ENCODE measurements at regions not wholly inside any gene's neighbourhood (a gene's known extent, or its start where the extent isn't known, plus 50 kb on each side); places are given as distances from the start of the nearest gene placed in this dataset.
"Not testable (repeated sequence)": the region's sequence is repeated elsewhere in the genome, so short reads cannot be mapped to it uniquely, and the experiment has no call there.

DNA sequence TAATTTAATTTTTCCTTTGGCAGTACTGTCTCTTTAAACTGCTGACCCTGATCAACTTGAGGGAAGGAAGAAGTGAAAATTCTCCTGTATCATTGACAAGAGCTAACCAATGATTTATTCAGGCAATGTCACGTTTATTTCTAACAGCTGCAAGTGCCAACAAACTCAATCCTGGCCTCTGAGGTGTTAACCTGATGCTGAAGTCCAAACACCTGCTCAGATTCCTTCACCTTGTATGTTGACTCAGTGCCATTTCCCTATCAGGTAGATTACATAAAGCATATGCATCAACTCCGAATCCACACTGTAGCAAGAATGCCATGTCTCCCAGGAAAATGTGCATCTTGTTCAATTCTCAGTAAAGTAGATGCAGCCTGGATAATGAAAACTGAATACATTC is 820.0 kb downstream of the XPNPEP1 start:
- ATAC-seq, result no peak
- H3K9me3 Mint-ChIP-seq, result peaks cover 6% of the 10 kb centered on the region
- no peaks in the 10 kb centered on the region for H3K36me3 Mint-ChIP-seq

GRCh38 chr10:109089779-109090178 is 833.5 kb downstream of the XPNPEP1 start:
- Mint-ChIP-seq H3K36me3 (no peaks in the 10 kb centered on the region), H3K4me3 (no peak overlapping the region), H3K9me3 (peaks cover 17% of the 10 kb centered on the region), H3K4me1 (no peaks in the 10 kb centered on the region), H3K27ac (no peak overlapping the region)
- ATAC-seq (no peak), DNase-seq (ENCODE audit: low spot score in 2 of 2) (no peak)

More for the DNA sequence above, 820.0 kb downstream of the XPNPEP1 start:
- no peaks in the 10 kb centered on the region for H3K4me1 Mint-ChIP-seq
- DNase-seq (ENCODE audit: low spot score in 2 of 2), result no peak
- H3K4me3 Mint-ChIP-seq, result no peak overlapping the region
- no peak overlapping the region for H3K27ac Mint-ChIP-seq

- no peak for ATAC-seq
- Mint-ChIP-seq H3K27ac (no peak overlapping the region), H3K36me3 (no peaks in the 10 kb centered on the region), H3K9me3 (peaks cover 25% of the 10 kb centered on the region), H3K4me1 (no peaks in the 10 kb centered on the region), H3K4me3 (no peak overlapping the region)
- no peak for DNase-seq (ENCODE audit: low spot score in 2 of 2)
Measured at GRCh38 chr10:109071539-109071938, 851.8 kb downstream of the XPNPEP1 start.

GRCh38 chr10:109070492-109070891 is 852.8 kb downstream of the XPNPEP1 start:
- Mint-ChIP-seq H3K9me3 (peaks cover 28% of the 10 kb centered on the region), H3K27ac (no peak overlapping the region), H3K36me3 (no peaks in the 10 kb centered on the region), H3K4me1 (no peaks in the 10 kb centered on the region), H3K4me3 (no peak overlapping the region)
- ATAC-seq, result no peak
- no peak for DNase-seq (ENCODE audit: low spot score in 2 of 2)

- no peak for ATAC-seq
- DNase-seq (ENCODE audit: low spot score in 2 of 2), result no peak
- H3K4me3 Mint-ChIP-seq, result no peak overlapping the region
- H3K4me1 Mint-ChIP-seq, result no peaks in the 10 kb centered on the region
- peaks cover 16% of the 10 kb centered on the region for H3K9me3 Mint-ChIP-seq
- no peaks in the 10 kb centered on the region for H3K36me3 Mint-ChIP-seq
- H3K27ac Mint-ChIP-seq, result no peak overlapping the region
Measured at GRCh38 chr10:109067031-109067430, 856.3 kb downstream of the XPNPEP1 start.

DNA sequence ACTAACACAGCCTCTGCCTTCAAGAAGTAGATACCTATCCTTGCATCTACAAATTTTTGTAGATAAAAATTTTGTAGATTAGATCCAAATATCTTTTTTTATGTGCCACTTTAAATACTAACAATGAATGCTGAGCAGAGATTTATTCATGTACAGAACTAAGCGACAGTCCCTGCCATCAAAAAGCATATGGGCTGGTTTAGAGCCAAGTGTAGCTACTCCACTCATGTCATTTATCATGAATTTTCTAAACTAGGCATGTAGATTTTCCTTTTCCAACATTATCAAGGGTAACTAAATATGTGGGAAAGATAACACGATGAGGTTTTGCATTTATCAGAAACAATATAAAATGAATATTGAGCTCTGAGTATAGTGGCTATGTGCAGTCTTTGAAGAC is 857.5 kb downstream of the XPNPEP1 start:
- Mint-ChIP-seq H3K9me3 (peaks cover 12% of the 10 kb centered on the region), H3K36me3 (no peaks in the 10 kb centered on the region), H3K4me1 (no peaks in the 10 kb centered on the region), H3K27ac (no peak overlapping the region), H3K4me3 (no peak overlapping the region)
- ATAC-seq (no peak), DNase-seq (ENCODE audit: low spot score in 2 of 2) (no peak)

DNA sequence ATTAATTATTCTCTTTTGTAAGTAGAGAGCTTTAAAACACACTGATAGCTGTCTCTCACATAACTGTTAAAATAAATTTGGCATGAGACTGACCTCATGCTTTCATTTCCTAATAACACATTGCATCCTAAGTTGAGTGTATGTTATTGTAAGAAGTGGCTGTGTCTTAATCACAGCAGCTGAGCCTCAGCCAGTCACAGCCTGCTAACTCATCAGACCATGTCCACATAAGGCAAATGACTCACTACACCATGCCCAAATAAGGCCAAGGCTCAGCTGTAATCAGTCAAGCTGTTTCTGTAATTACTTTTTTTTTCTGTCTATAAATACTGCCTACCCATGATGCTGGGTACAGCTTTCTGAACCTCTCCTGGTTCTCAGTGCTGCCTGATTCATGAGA is 860.9 kb downstream of the XPNPEP1 start:
- no peaks in the 10 kb centered on the region for H3K36me3 Mint-ChIP-seq
- no peak for DNase-seq (ENCODE audit: low spot score in 2 of 2)
- no peak for ATAC-seq
- H3K4me3 Mint-ChIP-seq, result no peak overlapping the region
- no peaks in the 10 kb centered on the region for H3K4me1 Mint-ChIP-seq
- H3K27ac Mint-ChIP-seq, result no peak overlapping the region
- peaks cover 5% of the 10 kb centered on the region for H3K9me3 Mint-ChIP-seq

DNA sequence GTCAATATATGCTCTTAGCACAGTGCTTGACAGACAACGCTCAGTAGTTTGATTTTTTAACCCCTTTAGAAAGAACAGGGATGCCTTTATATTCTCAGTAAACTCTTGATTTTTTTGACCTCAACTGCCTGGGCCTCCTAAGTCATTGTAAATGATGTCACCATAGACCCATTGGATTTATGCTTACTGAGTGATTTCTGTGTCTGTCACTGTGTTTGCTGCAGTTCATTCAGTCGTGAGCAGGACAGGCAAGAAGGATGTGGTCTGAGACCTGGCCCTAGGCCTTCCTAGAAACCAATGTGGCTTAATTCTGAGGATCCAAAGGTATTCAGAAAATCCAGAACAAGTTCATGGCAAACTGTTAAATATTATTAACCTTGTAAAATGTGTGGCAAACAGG is 868.1 kb downstream of the XPNPEP1 start:
- DNase-seq (ENCODE audit: low spot score in 2 of 2) (no peak), ATAC-seq (no peak)
- no peaks in the 10 kb centered on the region for H3K4me1 Mint-ChIP-seq
- no peak overlapping the region for H3K4me3 Mint-ChIP-seq
- H3K36me3 Mint-ChIP-seq, result no peaks in the 10 kb centered on the region
- no peak overlapping the region for H3K27ac Mint-ChIP-seq
- H3K9me3 Mint-ChIP-seq, result peaks cover 7% of the 10 kb centered on the region

GRCh38 chr10:109047856-109048255 is 875.5 kb downstream of the XPNPEP1 start:
- Mint-ChIP-seq H3K27ac (no peak overlapping the region), H3K36me3 (no peaks in the 10 kb centered on the region), H3K9me3 (peaks cover 12% of the 10 kb centered on the region), H3K4me3 (no peak overlapping the region), H3K4me1 (no peaks in the 10 kb centered on the region)
- DNase-seq (ENCODE audit: low spot score in 2 of 2) (no peak), ATAC-seq (peak; percentile 28)

GRCh38 chr10:109046427-109046826 is 876.9 kb downstream of the XPNPEP1 start:
- not testable (repeated sequence) for H3K27ac Mint-ChIP-seq; ATAC-seq; H3K4me3 Mint-ChIP-seq; H3K4me1 Mint-ChIP-seq; H3K36me3 Mint-ChIP-seq; DNase-seq (ENCODE audit: low spot score in 2 of 2)
- peaks cover 13% of the 10 kb centered on the region for H3K9me3 Mint-ChIP-seq

DNA sequence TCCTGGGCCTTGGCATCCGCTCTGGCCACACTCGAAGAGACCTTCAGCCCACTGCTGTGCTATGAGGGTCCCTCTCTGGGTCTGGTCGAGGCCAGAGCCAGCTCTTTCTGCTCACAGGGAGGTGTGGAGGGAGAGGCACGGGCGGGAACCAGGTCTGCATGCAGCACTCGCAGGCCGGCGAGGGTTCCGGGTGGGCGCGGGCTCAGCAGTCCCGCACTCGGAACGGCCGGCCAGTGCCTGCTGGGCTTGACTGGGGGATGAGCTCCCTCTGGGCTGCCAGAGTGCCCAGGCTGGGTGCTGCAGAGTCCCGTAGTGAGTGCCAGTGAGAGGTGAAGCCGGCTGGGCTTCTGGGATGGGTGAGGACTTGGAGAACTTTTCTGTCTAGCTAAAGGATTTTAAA is 882.7 kb downstream of the XPNPEP1 start:
- H3K9me3 Mint-ChIP-seq, result peaks cover 9% of the 10 kb centered on the region
- no peaks in the 10 kb centered on the region for H3K36me3 Mint-ChIP-seq
- DNase-seq (ENCODE audit: low spot score in 2 of 2) (no peak), ATAC-seq (no peak)
- no peaks in the 10 kb centered on the region for H3K4me1 Mint-ChIP-seq
- no peak overlapping the region for H3K27ac Mint-ChIP-seq
- no peak overlapping the region for H3K4me3 Mint-ChIP-seq

GRCh38 chr10:109037978-109038377 is 885.3 kb downstream of the XPNPEP1 start:
- Mint-ChIP-seq H3K27ac (no peak overlapping the region), H3K36me3 (no peaks in the 10 kb centered on the region), H3K4me3 (no peak overlapping the region), H3K4me1 (no peaks in the 10 kb centered on the region), H3K9me3 (peaks cover 6% of the 10 kb centered on the region)
- ATAC-seq (no peak), DNase-seq (ENCODE audit: low spot score in 2 of 2) (no peak)

DNA sequence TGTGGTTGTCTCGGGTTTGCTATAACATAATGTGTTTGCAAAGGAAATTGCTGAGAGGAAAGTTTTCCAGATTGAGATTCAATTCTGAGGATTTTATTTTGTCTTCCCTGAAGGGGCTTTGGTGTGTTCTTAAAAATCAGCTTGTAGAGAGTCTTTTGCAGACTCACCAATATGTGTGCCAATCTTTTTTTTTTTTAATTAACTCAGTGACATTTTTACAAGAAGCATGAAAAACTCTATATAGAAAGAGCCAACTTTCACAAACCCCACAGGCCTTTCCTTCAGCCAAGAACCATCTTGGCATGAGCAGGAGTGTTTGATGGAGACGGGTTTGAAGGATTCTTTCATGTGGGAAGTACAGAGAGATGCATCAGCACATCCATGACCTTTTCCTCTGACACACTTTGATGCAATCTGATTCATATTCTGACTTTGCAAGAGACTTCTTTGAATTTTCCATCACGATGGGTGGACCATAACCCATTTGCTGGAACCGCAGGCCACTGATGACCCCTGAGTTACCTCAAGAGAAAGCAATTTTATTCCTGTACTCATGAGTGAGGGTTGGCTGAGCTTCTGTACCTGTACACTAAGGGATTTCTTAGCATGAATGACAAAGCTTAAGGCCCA is 892.6 kb downstream of the XPNPEP1 start:
- Mint-ChIP-seq H3K27ac (no peak overlapping the region), H3K4me3 (no peak overlapping the region), H3K9me3 (peaks cover 12% of the 10 kb centered on the region), H3K4me1 (no peaks in the 10 kb centered on the region), H3K36me3 (no peaks in the 10 kb centered on the region)
- DNase-seq (ENCODE audit: low spot score in 2 of 2) (no peak), ATAC-seq (no peak)

DNA sequence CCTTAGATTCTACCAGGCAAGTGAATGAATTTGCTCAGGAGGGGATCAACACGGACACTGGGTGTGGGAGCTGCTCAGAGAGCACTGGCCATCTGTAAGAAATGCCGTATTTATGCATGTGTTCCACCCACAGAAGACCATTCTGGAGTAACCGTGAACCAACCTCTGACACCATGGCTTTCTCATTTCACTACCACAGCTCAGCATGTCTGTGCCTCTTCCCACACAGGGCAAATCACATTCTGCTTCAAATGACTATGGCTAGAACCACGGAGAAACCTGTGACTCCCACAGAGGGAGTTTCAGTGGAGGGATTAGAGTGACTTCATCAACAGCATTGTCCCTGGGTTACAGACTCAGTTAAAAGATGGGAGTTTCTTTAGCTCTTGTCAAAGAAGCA is 893.4 kb downstream of the XPNPEP1 start:
- Mint-ChIP-seq H3K4me3 (no peak overlapping the region), H3K4me1 (no peaks in the 10 kb centered on the region), H3K9me3 (peaks cover 17% of the 10 kb centered on the region), H3K27ac (no peak overlapping the region), H3K36me3 (no peaks in the 10 kb centered on the region)
- ATAC-seq, result no peak
- DNase-seq (ENCODE audit: low spot score in 2 of 2), result no peak

- Mint-ChIP-seq H3K9me3 (peaks cover 22% of the 10 kb centered on the region), H3K4me3 (no peak overlapping the region), H3K27ac (no peak overlapping the region), H3K36me3 (no peaks in the 10 kb centered on the region), H3K4me1 (no peaks in the 10 kb centered on the region)
- ATAC-seq, result no peak
- DNase-seq (ENCODE audit: low spot score in 2 of 2), result no peak
Measured at GRCh38 chr10:109027534-109028185, 895.7 kb downstream of the XPNPEP1 start.

DNA sequence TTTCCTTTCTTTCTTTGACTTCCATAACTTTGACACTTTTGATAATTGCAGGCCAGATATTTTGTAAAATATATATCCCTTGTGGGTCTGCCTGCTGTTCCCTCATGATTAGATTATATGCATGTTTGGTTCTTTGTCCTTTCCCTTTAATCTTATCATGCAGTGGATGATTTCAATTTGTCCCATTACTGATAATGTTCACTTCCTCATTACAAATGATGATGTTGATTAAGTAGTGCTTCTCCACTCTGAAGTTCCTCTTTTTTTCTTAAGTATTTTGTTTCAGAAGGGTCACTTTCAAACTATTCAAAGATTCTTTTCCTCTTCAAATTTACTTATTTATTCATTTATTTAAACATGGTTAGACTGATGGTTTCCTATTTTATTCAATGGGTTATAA is 898.1 kb downstream of the XPNPEP1 start:
- H3K4me3 Mint-ChIP-seq, result no peak overlapping the region
- H3K9me3 Mint-ChIP-seq, result peaks cover 21% of the 10 kb centered on the region
- no peak overlapping the region for H3K27ac Mint-ChIP-seq
- H3K4me1 Mint-ChIP-seq, result no peaks in the 10 kb centered on the region
- no peak for ATAC-seq
- H3K36me3 Mint-ChIP-seq, result no peaks in the 10 kb centered on the region
- DNase-seq (ENCODE audit: low spot score in 2 of 2), result no peak

All from stimulated activated effector memory CD8-positive, alpha-beta T cell treated with anti-CD3 and anti-CD28 coated beads, Interleukin-12 subunit alpha, Interleukin-12 subunit beta, amount 100 ng/mL, for 72 hours (primary cell).